ENCODE measurements at regions not wholly inside any gene's neighbourhood (a gene's known extent, or its start where the extent isn't known, plus 50 kb on each side); places are given as distances from the start of the nearest gene placed in this dataset.

DNA sequence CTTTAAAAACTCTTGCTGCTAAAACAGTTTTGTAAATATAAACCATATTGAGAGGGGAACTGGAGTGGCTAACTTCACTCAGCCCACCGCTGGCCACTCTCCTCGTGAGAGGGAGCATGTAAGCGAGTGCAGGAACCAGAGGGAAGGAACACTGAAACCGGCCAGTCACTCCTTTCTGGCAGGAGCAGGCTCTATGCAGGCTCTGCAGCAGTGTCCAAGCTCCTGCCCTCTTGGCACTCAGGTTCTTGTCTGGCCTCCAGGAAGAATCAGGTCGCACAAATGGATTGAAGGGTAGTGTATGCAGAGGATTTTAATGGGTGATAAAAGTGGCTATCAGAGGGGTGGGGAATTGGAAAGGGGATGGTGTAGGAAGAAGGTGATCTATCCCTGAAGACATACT is 157.7 kb downstream of the TMX3 start:
- 77 to 86% methylated on average over 5 of the region's 5 CpGs for WGBS, 2 donors
- TF ChIP-seq, protein P1, sequence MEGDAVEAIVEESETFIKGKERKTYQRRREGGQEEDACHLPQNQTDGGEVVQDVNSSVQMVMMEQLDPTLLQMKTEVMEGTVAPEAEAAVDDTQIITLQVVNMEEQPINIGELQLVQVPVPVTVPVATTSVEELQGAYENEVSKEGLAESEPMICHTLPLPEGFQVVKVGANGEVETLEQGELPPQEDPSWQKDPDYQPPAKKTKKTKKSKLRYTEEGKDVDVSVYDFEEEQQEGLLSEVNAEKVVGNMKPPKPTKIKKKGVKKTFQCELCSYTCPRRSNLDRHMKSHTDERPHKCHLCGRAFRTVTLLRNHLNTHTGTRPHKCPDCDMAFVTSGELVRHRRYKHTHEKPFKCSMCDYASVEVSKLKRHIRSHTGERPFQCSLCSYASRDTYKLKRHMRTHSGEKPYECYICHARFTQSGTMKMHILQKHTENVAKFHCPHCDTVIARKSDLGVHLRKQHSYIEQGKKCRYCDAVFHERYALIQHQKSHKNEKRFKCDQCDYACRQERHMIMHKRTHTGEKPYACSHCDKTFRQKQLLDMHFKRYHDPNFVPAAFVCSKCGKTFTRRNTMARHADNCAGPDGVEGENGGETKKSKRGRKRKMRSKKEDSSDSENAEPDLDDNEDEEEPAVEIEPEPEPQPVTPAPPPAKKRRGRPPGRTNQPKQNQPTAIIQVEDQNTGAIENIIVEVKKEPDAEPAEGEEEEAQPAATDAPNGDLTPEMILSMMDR (IDR thresholded peaks at IDR 0.05), result no peak
- TF ChIP-seq POLR2A (IDR thresholded peaks at IDR 0.05) (no peak), POLR2AphosphoS5 (IDR thresholded peaks at IDR 0.05) (no peak), EP300 (IDR thresholded peaks at IDR 0.05) (no peak)
- H3K4me1 ChIP-seq, result no peaks in the 10 kb centered on the region
- H3K36me3 ChIP-seq, result no peaks in the 10 kb centered on the region
- no peaks in the 10 kb centered on the region for H3K9me3 ChIP-seq
- H3K27me3 ChIP-seq, result no peaks in the 10 kb centered on the region
- ATAC-seq (ENCODE audit: low FRiP score in 2 of 2) (no peak), DNase-seq (no peak)
- H3K27ac ChIP-seq, result no peak overlapping the region
- H3K4me3 ChIP-seq, result no peak overlapping the region

DNA sequence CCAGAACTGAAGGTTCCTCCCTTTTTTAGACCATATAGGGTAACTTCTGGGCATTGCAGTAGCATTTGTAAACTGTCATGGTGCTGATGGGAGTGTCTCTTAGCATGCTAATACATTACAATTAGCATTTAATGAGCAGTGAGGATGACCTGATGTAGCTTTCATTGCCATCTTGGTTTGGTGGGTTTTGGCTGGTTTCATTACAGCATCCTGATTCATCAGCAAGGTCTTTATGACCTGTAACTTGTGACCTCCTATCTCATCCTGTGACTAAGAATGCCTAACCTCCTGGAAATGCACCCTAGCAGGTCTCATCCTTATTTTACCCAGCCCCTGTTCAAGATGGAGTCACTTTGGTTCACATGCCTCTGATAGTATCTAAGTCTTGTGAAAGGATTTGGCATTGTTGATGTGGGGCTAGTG is 159.0 kb downstream of the TMX3 start:
- H3K4me1 ChIP-seq, result no peaks in the 10 kb centered on the region

DNA sequence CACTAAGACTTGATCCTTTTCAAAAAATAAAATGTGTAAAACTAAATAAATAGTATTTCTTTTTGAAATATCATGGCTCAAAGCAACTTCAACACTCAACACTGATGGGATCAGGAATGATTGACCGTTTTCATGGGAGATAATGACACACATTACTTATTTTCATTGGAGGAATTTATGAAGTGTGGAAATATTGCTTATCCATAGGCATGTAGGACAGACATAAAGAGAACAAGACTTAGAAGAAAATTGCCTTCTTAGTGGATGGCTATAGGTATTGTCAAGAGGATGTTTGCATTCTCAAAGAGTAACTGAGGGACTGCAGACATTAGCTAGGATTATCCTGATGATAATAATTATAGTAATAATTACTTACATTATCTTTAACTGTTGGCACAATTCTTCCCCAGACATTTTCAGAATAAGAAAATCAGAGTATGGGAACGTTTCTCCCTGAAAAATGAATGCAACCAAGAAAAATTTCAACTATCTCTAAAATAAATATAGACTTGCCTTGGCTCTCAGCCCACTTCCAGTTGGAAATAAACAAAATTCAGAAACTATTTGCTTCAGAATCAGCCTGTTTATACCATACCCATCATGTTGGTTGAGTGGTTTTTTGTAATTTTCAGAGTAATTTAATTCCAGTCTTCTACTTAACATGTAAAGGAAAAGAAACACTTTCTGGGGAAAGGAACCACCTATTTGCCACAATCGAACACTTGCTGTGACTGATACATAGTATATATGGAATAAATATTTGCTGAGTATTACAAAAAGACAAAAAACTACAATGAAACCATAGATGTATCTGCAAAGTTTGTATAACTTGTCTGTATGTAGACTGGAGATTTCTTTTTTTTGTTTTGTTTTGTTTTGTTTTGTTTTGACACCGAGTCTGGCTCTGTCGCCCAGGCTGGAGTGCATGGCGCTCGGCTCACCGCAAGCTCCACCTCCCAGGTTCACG is 165.7 kb downstream of the TMX3 start:
- H3K36me3 ChIP-seq, result no peaks in the 10 kb centered on the region
- H3K4me1 ChIP-seq, result no peaks in the 10 kb centered on the region
- peak overlapping the region in 1 of 4 donors; percentile 34 for H3K27ac ChIP-seq
- no peaks in the 10 kb centered on the region for H3K9me3 ChIP-seq
- no peak overlapping the region for H3K4me3 ChIP-seq
- TF ChIP-seq, protein P1 (IDR thresholded peaks at IDR 0.05), result no peak
- no peak for TF ChIP-seq EP300 (IDR thresholded peaks at IDR 0.05)
- TF ChIP-seq POLR2AphosphoS5 (IDR thresholded peaks at IDR 0.05), result no peak
- TF ChIP-seq POLR2A (IDR thresholded peaks at IDR 0.05), result no peak
- no peaks in the 10 kb centered on the region for H3K27me3 ChIP-seq
- no peak for ATAC-seq (ENCODE audit: low FRiP score in 2 of 2)
- 68 to 76% methylated on average over 9 of the region's 9 CpGs for WGBS, 2 donors
- DNase-seq, result peak in 1 of 2 donors; percentile 38

More for the DNA sequence above, 159.0 kb downstream of the TMX3 start:
- Histone ChIP-seq H3K27ac (no peak overlapping the region), H3K36me3 (no peaks in the 10 kb centered on the region), H3K9me3 (no peaks in the 10 kb centered on the region), H3K4me3 (no peak overlapping the region), H3K27me3 (no peaks in the 10 kb centered on the region)
- ATAC-seq (ENCODE audit: low FRiP score in 2 of 2) (no peak), DNase-seq (no peak)
- TF ChIP-seq, protein P1 (IDR thresholded peaks at IDR 0.05), result no peak
- TF ChIP-seq EP300 (IDR thresholded peaks at IDR 0.05) (no peak), POLR2A (IDR thresholded peaks at IDR 0.05) (no peak), POLR2AphosphoS5 (IDR thresholded peaks at IDR 0.05) (no peak)

DNA sequence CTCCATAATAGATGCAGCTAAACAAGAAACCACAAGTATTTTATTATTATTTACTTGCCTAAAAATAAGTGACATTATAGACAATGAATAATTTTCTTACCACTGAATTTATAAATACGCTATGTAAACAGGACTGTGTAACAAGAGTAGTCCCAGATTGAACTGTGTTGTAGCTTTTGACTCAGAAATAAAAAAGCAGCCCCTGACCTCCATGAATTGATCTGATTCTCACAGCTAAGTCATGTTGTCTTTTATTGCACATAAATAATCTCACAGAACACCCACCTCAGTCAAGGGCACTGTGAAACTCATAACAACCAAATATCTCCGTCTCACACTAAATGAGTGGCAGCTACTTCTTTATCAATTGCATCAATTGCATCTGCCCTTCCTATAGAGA is 171.6 kb downstream of the TMX3 start:
- no peak overlapping the region for H3K27ac ChIP-seq
- DNase-seq (no peak), ATAC-seq (ENCODE audit: low FRiP score in 2 of 2) (no peak)
- no peaks in the 10 kb centered on the region for H3K4me1 ChIP-seq
- no peaks in the 10 kb centered on the region for H3K9me3 ChIP-seq
- WGBS, 2 donors, result 76 to 82% methylated on average over 2 of the region's 2 CpGs
- no peak overlapping the region for H3K4me3 ChIP-seq
- H3K27me3 ChIP-seq, result no peaks in the 10 kb centered on the region
- TF ChIP-seq, protein P1 (IDR thresholded peaks at IDR 0.05), result no peak
- TF ChIP-seq POLR2A (IDR thresholded peaks at IDR 0.05) (no peak), EP300 (IDR thresholded peaks at IDR 0.05) (no peak), POLR2AphosphoS5 (IDR thresholded peaks at IDR 0.05) (no peak)
- H3K36me3 ChIP-seq, result no peaks in the 10 kb centered on the region

All from upper lobe of left lung (tissue), 6 donors.